IMR-90 (cell line): ENCODE measurements at regions not wholly inside any gene's neighbourhood (a gene's known extent, or its start where the extent isn't known, plus 50 kb on each side); places are given as distances from the start of the nearest gene placed in this dataset.

ENCODE experiments used
- ATAC-seq: fragments of 200-7000 bp; cut with Tn5 transposase; 2 replicates; pipeline ENCODE4 v1.9.1; 2020; ENCODE audit warnings: low read depth, mild to moderate bottlenecking, moderate library complexity
- BruUV-seq: library from RNA; stranded (reverse); fragments of 400-500 nt; replicated peaks from 2 replicates; lab custom pipeline; 2021; lab: Mats Ljungman, UMichigan
- CTCF ChIA-PET: fragments of 300-600 bp; formaldehyde crosslinking; extraction: SDS; loops from one replicate; lab custom pipeline; 2021; ENCODE audit warnings: antibody characterized with exemption; lab: Yijun Ruan, JAX
- POLR2A ChIA-PET: fragments of 300-600 bp; sonication (Branson Sonifier 250); formaldehyde crosslinking; loops from one replicate; lab custom pipeline; 2022; ENCODE audit warnings: antibody characterized with exemption; ENCODE audit not compliant: unreplicated experiment; lab: Charles Lee
- DNase-seq: peaks from one replicate; pipeline ENCODE4 v3.0.0; 2013
- H2AFZ ChIP-seq: replicated peaks from 2 replicates; pipeline ENCODE3; 2013; ENCODE audit warnings: low read length, mild to moderate bottlenecking; ENCODE audit not compliant: poor library complexity
- H2AK5ac ChIP-seq: 2 replicates; pipeline ENCODE4 v1.6.1; 2013; ENCODE audit warnings: low read depth, low read length, inconsistent platforms
- H2AK9ac ChIP-seq: replicated peaks from 2 replicates; pipeline ENCODE3; 2013; ENCODE audit warnings: mild to moderate bottlenecking, low read depth, low read length, moderate library complexity; ENCODE audit not compliant: poor library complexity
- H2BK120ac ChIP-seq: 2 replicates; pipeline ENCODE4 v1.6.1; 2013; ENCODE audit warnings: low read depth, low read length, inconsistent platforms
- H2BK15ac ChIP-seq: 3 replicates; pipeline ENCODE4 v1.6.1; 2013; ENCODE audit warnings: low read depth, low read length, inconsistent platforms
- H2BK20ac ChIP-seq: 2 replicates; pipeline ENCODE4 v1.6.1; 2013; ENCODE audit warnings: low read depth, mild to moderate bottlenecking, inconsistent platforms, low read length, moderate library complexity
- H2BK5ac ChIP-seq: 2 replicates; pipeline ENCODE4 v1.6.1; 2013; ENCODE audit warnings: mild to moderate bottlenecking, low read depth, low read length, inconsistent platforms; ENCODE audit not compliant: poor library complexity, severe bottlenecking
- H3K14ac ChIP-seq: replicated peaks from 2 replicates; pipeline ENCODE4 v1.6.1; 2013; ENCODE audit warnings: low read depth, low read length, inconsistent platforms
- H3K18ac ChIP-seq: 2 replicates; pipeline ENCODE4 v1.6.1; 2013; ENCODE audit warnings: low read depth, low read length, control low read depth
- H3K23ac ChIP-seq: 2 replicates; pipeline ENCODE4 v1.6.1; 2013; ENCODE audit warnings: low read depth, low read length, inconsistent platforms
- H3K27ac ChIP-seq: 2 replicates; pipeline ENCODE4 v1.5.1; 2013; ENCODE audit warnings: mild to moderate bottlenecking, control low read depth, low read length; ENCODE audit not compliant: insufficient read depth
- H3K27me3 ChIP-seq: 2 replicates; pipeline ENCODE4 v1.6.1; 2013; ENCODE audit warnings: low read length; ENCODE audit not compliant: control insufficient read depth, insufficient read depth
- H3K36me3 ChIP-seq: 2 replicates; pipeline ENCODE4 v1.6.1; 2013; ENCODE audit warnings: low read length, mixed read lengths; ENCODE audit not compliant: control insufficient read depth, insufficient read depth
- H3K4ac ChIP-seq: 2 replicates; pipeline ENCODE4 v1.6.1; 2013; ENCODE audit warnings: low read depth, low read length, inconsistent platforms
- H3K4me1 ChIP-seq: 2 replicates; pipeline ENCODE4 v1.6.1; 2013; ENCODE audit warnings: low read length, mixed read lengths; ENCODE audit not compliant: control insufficient read depth, insufficient read depth
- H3K4me2 ChIP-seq: 2 replicates; pipeline ENCODE4 v1.6.1; 2013; ENCODE audit warnings: low read depth, mild to moderate bottlenecking, control low read depth, low read length, moderate library complexity
- H3K4me3 ChIP-seq: 2 replicates; pipeline ENCODE4 v1.5.1; 2013; ENCODE audit warnings: low read depth, mild to moderate bottlenecking, control low read depth, low read length, moderate library complexity; ENCODE audit not compliant: insufficient read depth
- H3K56ac ChIP-seq: 2 replicates; pipeline ENCODE4 v1.6.1; 2013; ENCODE audit warnings: low read length, inconsistent platforms; ENCODE audit not compliant: insufficient read depth; ENCODE audit errors: extremely low read depth
- H3K79me1 ChIP-seq, 2 experiments: 2 replicates each; pipeline ENCODE4 v1.6.1; 2013; ENCODE audit warnings: low read length in 2 of 2, inconsistent platforms in 1 of 2, low read depth in 1 of 2
- H3K9ac ChIP-seq: 2 replicates; pipeline ENCODE4 v1.6.1; 2013; ENCODE audit warnings: low read depth, low read length, control low read depth
- H3K9me1 ChIP-seq: 2 replicates; pipeline ENCODE4 v1.6.1; 2013; ENCODE audit warnings: low read length, inconsistent platforms; ENCODE audit not compliant: insufficient read depth
- H3K9me3 ChIP-seq: 2 replicates; pipeline ENCODE4 v1.6.1; 2013; ENCODE audit warnings: low read length; ENCODE audit not compliant: control insufficient read depth, insufficient read depth
- H4K20me1 ChIP-seq: 2 replicates; pipeline ENCODE4 v1.6.1; 2013; ENCODE audit warnings: low read length, inconsistent platforms; ENCODE audit not compliant: insufficient read depth
- H4K5ac ChIP-seq: 2 replicates; pipeline ENCODE4 v1.6.1; 2013; ENCODE audit warnings: mild to moderate bottlenecking, low read depth, low read length, control low read depth
- H4K8ac ChIP-seq, 2 experiments: 2 replicates each; pipeline ENCODE4 v1.6.1; 2013; ENCODE audit warnings: low read depth in 2 of 2, low read length in 2 of 2, control low read depth in 1 of 2, inconsistent platforms in 1 of 2
- H4K91ac ChIP-seq: 2 replicates; pipeline ENCODE4 v1.6.1; 2013; ENCODE audit warnings: low read depth, low read length, inconsistent platforms; ENCODE audit not compliant: insufficient read depth
- POLR2A ChIP-seq: IDR thresholded peaks from 2 replicates; pipeline ENCODE4 v1.6.1; 2012; ENCODE audit warnings: mild to moderate bottlenecking, low read depth, low read length
- RFX5 ChIP-seq: IDR thresholded peaks from 2 replicates; pipeline ENCODE4 v1.8.0; 2012; ENCODE audit warnings: low read depth, mild to moderate bottlenecking, low read length, moderate library complexity
- WGBS, 2 experiments: methylation state at CpG; one replicate each; pipeline versions ENCODE4 v1.1.5 to v1.1.7; 2013; ENCODE audit warnings: missing lambda C conversion rate in 2 of 2; ENCODE audit not compliant: insufficient read length in 1 of 2; ENCODE audit errors: extremely low coverage in 2 of 2; 5-methylcytosine and 5-hydroxymethylcytosine counted together
- dilution Hi-C: fragments of 300-500 bp; cut with HindIII; formaldehyde crosslinking; loops from one replicate; pipeline ENCODE4 v1.14.3; 2018; ENCODE audit warnings: low sequenced_read_pairs; ENCODE audit not compliant: unreplicated experiment
- in situ Hi-C: fragments of 300-500 bp; cut with MboI; formaldehyde crosslinking; loops from 3 replicates; pipeline ENCODE4 v1.14.3; 2019; ENCODE audit warnings: low sequenced_read_pairs, inconsistent platforms, mixed read lengths
- intact Hi-C: fragments of 100-400 bp; cut with micrococcal nuclease; formaldehyde crosslinking; loops from 2 replicates; pipeline ENCODE4 v1.10.0; 2022

- Histone ChIP-seq H4K20me1 (no peaks in the 10 kb centered on the region), H2BK20ac (no peak overlapping the region), H3K27me3 (no peaks in the 10 kb centered on the region), H3K18ac (no peak overlapping the region), H3K4me1 (no peaks in the 10 kb centered on the region), H3K27ac (no peak overlapping the region), H3K9me3 (0 out of 2 replicates have a peak, but pooled peaks cover 2% of the 10 kb centered on the region), H2BK15ac (no peak overlapping the region), H2BK5ac (no peak overlapping the region), H3K9ac (no peak overlapping the region), H4K8ac (no peak overlapping the region), H3K36me3 (no peaks in the 10 kb centered on the region), H3K9me1 (no peaks in the 10 kb centered on the region), H2AK9ac (no peak overlapping the region), H3K4me2 (no peak overlapping the region), H3K56ac (no peak overlapping the region), H4K5ac (no peak overlapping the region), H3K4ac (no peak overlapping the region), H3K14ac (no peak overlapping the region), H3K79me1 (no peaks in the 10 kb centered on the region), H2BK120ac (no peak overlapping the region), H3K23ac (no peak overlapping the region), H3K4me3 (no peak overlapping the region), H4K91ac (no peak overlapping the region), H2AFZ (no peak overlapping the region), H2AK5ac (no peak overlapping the region)
- CTCF ChIA-PET, result no interaction called here
- ATAC-seq (no peak), DNase-seq (no peak)
- in situ Hi-C loops (no loop called here), intact Hi-C loops (no loop called here), dilution Hi-C loops (no loop called here)
- no TSS peak for BruUV-seq
- POLR2A ChIA-PET, result no interaction called here
- WGBS, 2 experiments, result no CpG with 5 or more reads among the region's 2 CpGs
- TF ChIP-seq POLR2A (no peak), RFX5 (no peak)
Observed at GRCh38 chr10:90440870-90441269, 417.0 kb downstream of the HTR7 start.
